ENCODE measurements at regions not wholly inside any gene's neighbourhood (a gene's known extent, or its start where the extent isn't known, plus 50 kb on each side); places are given as distances from the start of the nearest gene placed in this dataset.

GRCh38 chr2:126344493-126344892, 311.5 kb upstream of the GYPC start:
- no peak for DNase-seq

GRCh38 chr2:126345691-126346090, 310.3 kb upstream of the GYPC start:
- DNase-seq = no peak

- DNase-seq = no peak
These were observed 299.3 kb upstream of the GYPC start for GRCh38 chr2:126356631-126357030.

GRCh38 chr2:126358122-126358521, 297.8 kb upstream of the GYPC start:
- DNase-seq = no peak

GRCh38 chr2:126359494-126359893, 296.5 kb upstream of the GYPC start:
- no peak for DNase-seq

GRCh38 chr2:126367361-126367760, 288.6 kb upstream of the GYPC start:
- no peak for DNase-seq

GRCh38 chr2:126368758-126369157, 287.2 kb upstream of the GYPC start:
- no peak for DNase-seq

- DNase-seq = no peak
These were observed 285.8 kb upstream of the GYPC start for GRCh38 chr2:126370201-126370600.

GRCh38 chr2:126372406-126372805, 283.6 kb upstream of the GYPC start:
- DNase-seq = no peak

GRCh38 chr2:126378176-126378575, 277.8 kb upstream of the GYPC start:
- DNase-seq = no peak

GRCh38 chr2:126381091-126381490, 274.9 kb upstream of the GYPC start:
- no peak for DNase-seq

- DNase-seq = no peak
These were observed 273.0 kb upstream of the GYPC start for GRCh38 chr2:126382998-126383397.

- DNase-seq = no peak
These were observed 272.2 kb upstream of the GYPC start for GRCh38 chr2:126383800-126384199.

- no peak for DNase-seq
These were observed 270.5 kb upstream of the GYPC start for GRCh38 chr2:126385441-126385840.

- DNase-seq = no peak
These were observed 270.0 kb upstream of the GYPC start for GRCh38 chr2:126385983-126386382.

GRCh38 chr2:126389446-126389845, 266.5 kb upstream of the GYPC start:
- no peak for DNase-seq

- DNase-seq = no peak
These were observed 263.1 kb upstream of the GYPC start for GRCh38 chr2:126392889-126393288.

GRCh38 chr2:126399001-126399400, 257.0 kb upstream of the GYPC start:
- no peak for DNase-seq

GRCh38 chr2:126403039-126403628, 252.8 kb upstream of the GYPC start:
- DNase-seq = no peak

GRCh38 chr2:126406267-126406666, 249.7 kb upstream of the GYPC start:
- no peak for DNase-seq

GRCh38 chr2:126408671-126409070, 247.3 kb upstream of the GYPC start:
- DNase-seq = no peak

GRCh38 chr2:126409850-126410249, 246.1 kb upstream of the GYPC start:
- no peak for DNase-seq

- no peak for DNase-seq
These were observed 242.9 kb upstream of the GYPC start for GRCh38 chr2:126413079-126413478.

- no peak for DNase-seq
These were observed 236.6 kb upstream of the GYPC start for GRCh38 chr2:126419403-126419802.

GRCh38 chr2:126425943-126426342, 230.0 kb upstream of the GYPC start:
- no peak for DNase-seq

- no peak for DNase-seq
These were observed 226.9 kb upstream of the GYPC start for GRCh38 chr2:126429103-126429502.

Data from HCEC 1CT (cell line).